ENCODE measurements at regions not wholly inside any gene's neighbourhood (a gene's known extent, or its start where the extent isn't known, plus 50 kb on each side); places are given as distances from the start of the nearest gene placed in this dataset.

- no peak for DNase-seq
Measured at GRCh38 chr18:45503990-45504389, 111.3 kb upstream of the SLC14A2 start.

DNA sequence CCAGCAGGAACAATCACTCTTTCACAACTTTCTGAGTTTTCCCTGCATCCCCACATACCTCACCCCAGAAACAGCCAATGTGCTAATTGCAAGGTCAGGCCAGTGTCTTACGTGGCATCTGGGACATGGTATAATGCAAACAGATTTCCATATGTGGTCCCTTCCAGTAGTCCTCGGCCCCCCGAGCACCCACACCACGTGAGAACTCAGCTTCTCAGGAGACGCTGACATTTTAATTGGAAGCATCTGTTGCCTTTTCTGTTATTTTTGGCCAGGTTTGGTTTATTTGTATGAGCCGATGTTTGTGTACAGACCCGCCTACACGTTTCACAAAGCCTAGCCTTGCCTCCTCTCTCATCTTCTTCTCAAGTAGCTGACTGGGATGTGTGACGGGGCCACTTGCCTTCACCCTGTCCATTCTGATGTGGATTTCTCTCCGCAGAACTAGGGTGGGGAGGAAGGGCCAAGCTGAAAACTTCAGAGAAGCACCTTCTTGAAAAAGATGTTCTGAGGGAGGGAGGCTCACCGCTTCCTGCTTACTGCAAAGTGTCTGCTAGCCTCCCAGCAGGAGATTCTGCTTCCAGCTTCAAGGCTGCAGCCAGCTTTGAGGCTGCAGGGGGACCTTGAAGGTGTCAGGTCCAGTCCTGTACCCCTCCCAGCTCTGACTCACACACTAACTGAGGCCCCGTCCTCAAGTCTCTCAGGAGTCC is 109.6 kb upstream of the SLC14A2 start:
- no peak for DNase-seq

- DNase-seq: no peak
Measured at GRCh38 chr18:45506951-45507350, 108.3 kb upstream of the SLC14A2 start.

GRCh38 chr18:45509535-45509934 is 105.7 kb upstream of the SLC14A2 start:
- DNase-seq: no peak

DNA sequence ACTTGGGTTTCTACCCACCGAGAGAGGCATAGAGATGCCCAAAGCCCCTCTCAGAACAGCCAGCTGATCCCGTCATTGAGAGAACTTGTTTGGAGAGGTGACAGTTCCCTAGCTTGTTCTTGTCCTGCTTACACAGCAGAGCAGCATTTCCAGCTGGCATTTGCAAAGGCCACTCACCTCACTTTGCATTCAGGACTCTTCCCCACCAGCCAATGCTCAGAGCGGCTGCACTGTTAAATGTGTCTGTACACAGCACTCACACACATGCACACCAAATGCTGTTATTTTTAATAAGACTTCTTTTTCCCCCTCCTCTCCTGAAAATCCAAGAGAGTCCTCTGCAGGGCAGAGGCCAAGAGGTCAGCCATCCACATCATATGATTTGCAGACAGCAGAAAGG is 104.6 kb upstream of the SLC14A2 start:
- DNase-seq: no peak

DNA sequence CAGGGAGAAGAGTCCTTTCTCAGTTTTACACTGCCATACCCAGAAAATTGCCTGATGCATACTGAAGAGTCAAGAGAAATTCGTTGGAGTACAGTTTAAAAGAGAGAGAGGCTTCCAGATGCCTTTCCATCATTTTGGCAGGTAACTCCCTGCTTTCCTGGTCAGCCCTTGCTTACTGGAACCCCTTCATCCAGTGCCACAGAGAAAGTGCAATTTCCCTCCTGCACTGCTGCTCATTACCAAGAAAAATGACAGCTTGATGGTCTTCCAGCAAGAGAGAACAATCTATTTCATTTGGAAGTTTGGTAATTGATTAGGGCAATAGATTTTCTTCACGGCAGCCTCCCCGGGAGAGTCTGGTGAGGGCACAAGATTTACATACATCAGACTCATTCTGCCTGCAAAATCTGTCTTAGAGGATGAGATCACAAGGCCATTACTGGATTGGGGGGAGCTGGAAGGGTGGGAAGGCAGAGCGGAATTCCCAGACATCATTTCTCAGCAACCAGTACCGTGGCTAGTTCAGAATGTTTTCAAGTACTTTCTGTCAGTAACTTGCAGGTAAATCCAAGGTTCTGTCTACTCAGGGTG is 102.8 kb upstream of the SLC14A2 start:
- DNase-seq: no peak

DNA sequence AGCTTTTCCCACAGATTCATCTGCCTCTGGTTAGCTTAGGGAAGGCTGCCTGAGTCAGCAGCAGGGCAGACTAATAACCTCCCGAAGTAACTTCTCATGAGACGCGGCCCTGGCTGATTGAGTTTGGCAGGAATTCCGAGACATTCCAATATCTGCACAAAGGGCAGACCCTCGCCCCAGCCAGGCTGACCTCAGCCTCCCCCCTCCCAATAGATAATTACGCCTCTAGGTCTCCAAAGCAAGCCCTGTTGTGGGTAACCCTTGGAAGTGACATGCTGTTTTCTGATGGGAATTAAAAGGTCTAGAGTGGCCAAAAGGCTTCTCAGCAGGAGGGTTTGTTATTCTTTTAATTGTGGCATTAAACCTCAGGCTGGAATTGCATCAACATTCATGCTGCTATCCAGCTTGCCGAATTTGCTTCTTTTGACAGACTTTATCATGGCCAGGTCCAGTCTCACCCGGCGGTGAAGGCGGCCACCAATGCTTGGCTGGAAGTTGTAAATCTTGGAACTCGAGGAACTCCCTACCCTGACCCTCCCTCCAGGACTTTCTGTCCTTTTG is 98.0 kb upstream of the SLC14A2 start:
- no peak for DNase-seq

DNA sequence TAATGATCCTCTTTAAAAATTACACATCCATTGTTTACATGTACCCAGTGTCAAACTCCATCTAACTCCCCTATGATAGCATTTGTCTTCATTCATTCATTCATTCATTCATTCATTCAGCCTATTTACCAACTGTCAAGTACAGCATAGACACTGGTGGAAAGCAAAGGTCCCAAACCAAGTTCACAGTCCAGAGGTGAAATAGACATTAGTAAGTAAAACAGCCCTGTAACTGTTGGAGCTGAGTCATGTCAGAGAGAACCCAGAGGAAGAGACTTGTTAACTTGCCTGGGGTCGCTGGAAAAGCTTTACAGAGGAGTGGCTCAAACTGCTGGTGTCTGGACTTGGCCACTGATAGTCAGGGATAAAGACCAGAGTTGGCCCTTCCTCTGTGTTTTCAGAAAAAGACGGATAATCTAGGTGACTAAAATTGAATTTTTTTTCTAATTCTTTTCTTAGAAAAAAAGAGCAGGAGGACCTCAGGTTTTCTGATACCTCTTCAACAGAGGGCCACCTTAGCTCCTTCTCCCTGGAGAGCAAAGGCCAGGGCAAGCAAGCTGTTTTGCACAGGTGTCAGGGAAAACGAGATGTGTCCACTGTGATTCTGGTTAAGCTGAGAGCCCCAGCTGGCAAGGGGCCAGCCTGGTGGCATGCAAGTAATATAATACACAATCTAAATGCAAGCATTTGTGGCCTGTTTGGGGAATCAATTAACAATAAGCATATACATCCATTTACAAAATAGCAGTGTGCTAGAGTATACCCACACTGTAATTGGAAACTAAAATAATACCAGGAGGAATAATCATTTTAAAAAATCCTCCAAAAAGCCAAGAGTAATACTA is 96.7 kb upstream of the SLC14A2 start:
- DNase-seq: no peak

DNA sequence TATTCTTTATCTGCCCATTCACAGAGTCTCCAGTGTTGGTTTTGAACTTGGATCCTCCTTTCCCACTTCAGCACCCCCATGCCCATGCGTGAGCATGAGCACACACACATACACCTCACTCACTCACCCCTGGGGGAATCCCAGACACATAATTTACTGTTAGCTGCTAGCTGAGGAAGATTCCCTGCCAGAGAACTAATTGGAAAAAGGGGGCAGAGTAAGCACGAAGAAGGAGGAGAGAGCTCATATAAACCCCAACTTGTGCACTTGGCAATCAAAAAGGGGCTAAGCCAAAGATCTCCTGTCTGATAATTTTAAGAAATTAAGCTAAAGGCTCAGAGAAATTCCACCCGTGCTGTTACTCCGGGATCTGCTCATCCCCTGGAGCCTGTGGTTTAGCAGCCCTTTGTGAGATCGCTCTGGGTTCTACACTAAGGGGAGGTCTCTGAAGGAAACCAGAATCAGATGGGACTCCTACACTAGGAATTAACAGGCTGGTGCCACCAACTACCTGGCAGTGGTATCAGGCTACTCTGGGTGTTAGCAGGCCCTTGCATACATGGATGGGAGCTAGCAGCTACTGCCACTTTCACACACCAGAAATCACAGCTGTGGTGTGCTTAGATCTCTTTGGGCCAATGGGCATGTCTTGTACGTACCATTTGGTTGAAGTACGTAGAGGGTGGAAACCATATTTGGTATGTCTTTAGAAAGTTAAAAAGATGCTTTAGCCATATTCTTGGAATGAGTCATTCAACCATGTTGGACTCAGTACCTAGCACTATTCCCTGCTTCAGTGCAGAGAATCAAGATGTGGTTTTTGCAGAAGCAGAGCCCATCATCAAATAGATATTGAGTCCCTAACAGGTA is 95.6 kb upstream of the SLC14A2 start:
- DNase-seq: no peak

GRCh38 chr18:45521136-45521535 is 94.1 kb upstream of the SLC14A2 start:
- no peak for DNase-seq

GRCh38 chr18:45521777-45522176 is 93.5 kb upstream of the SLC14A2 start:
- DNase-seq: no peak

GRCh38 chr18:45522371-45522770 is 92.9 kb upstream of the SLC14A2 start:
- DNase-seq: no peak

- no peak for DNase-seq
Measured at GRCh38 chr18:45525301-45525700, 90.0 kb upstream of the SLC14A2 start.

GRCh38 chr18:45526114-45526841 is 89.0 kb upstream of the SLC14A2 start:
- no peak for DNase-seq

DNA sequence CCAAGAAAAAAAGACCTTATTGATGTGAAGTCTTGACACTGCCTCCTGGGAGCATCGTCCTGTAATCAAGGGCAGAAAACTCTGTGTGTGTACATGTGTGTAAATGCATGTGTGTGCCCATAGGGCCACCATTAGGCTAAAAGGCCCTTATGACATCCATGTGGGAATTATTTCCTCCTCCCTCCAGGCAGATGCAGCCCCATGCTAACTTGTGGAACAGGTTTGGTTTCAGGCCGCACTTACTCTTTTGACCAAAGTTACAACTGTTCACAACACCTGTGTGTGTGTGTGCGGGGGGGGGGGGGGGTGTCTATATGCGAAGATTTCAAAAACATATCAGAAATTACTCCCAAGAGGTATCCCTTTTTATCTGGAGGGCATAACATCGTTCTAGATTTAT is 87.4 kb upstream of the SLC14A2 start:
- no peak for DNase-seq

DNA sequence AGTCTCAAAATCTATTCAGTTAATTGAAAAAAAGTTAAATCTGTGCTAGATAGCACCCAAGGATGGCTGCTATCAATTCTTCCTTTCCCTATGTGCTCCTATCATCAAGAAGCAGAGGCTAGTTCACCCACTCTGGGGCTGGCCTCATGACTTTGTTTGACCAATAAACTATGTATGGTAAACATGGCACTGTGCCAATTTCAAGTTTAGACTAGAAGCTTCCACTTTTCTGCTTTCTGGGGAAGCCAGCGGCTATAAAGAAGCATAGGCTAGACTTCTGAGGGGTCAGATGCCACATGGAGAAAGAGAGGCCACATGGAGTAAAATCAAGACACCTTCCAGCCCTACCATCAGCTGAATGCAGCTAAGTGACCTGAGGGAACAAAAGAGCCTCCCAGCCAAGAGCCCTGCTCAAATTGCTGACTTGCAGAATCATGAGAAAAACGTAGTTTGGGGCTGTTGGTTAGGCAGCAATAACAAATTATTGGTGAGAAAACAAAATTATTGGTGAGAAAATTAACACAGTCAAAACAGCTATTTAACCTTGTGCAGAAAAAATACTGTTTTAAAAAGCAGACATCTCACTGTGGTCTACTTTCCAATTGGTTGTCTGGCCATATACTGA is 86.5 kb upstream of the SLC14A2 start:
- DNase-seq: no peak

GRCh38 chr18:45538444-45538843 is 76.8 kb upstream of the SLC14A2 start:
- DNase-seq: no peak

DNA sequence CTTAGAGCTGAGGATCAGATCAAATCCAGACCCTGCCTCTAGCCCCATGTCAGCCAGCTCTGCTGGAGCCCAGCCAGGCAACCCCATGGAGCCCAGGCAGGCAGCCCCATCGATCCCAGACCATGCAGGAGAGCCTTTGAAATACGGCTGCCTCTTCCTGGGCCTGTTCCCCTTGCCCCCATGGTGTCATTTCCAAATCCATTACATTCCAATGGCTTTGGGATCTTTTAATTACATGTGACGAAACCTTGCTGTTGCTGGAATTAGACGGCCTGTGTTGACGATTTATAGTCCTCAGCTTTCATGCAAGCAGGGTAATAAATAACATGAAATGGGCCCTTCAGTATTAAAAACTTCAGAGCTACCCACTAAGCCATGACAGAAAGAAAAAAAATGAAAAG is 75.8 kb upstream of the SLC14A2 start:
- DNase-seq: no peak

- DNase-seq: no peak
Measured at GRCh38 chr18:45540125-45540524, 75.2 kb upstream of the SLC14A2 start.

- no peak for DNase-seq
Measured at GRCh38 chr18:45541421-45541820, 73.9 kb upstream of the SLC14A2 start.

DNA sequence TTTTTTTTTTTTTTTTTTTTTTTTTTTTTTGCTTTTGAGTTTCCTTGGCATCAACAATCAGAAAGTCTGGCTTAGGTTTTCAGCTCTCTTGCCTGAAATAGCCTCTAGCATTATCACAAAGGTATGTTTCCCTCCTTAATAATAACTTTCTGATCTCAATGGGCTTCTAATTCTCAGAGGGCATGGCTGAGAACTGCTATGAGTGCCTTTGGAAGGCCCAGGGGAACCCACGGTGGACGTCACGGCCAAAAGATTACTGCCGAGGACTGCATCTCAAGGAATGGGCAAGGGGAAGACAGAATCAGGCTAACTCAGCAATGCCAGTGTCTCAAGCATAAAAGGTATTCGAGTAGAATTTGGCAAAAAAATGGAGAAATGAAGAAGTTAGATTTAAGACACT is 73.2 kb upstream of the SLC14A2 start:
- DNase-seq: no peak

DNA sequence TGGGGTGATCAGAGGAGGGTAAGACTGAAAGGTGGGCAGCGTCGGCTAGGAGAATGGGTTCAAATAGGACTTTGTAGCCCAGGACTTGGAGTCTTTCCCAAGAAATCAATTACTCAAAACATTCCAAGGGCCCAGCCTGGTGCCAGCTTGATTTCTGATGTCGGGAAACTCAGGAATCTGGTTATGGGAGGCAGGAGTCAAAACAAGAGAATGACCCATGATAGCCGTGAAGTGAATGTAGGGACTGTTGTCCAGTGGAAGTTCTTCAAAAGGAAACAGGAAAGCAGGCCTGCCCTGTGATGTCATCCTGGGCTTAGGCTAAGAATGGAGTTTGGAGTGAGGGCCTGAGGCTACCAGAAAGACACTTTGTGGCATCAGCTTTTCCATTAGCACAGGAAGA is 67.4 kb upstream of the SLC14A2 start:
- DNase-seq: no peak

Measured in stimulated activated CD4-positive, alpha-beta T cell treated with anti-CD3 and anti-CD28 coated beads, Interleukin-15, amount 100 ng/mL, for 24 hours (primary cell).